ENCODE measurements at regions not wholly inside any gene's neighbourhood (a gene's known extent, or its start where the extent isn't known, plus 50 kb on each side); places are given as distances from the start of the nearest gene placed in this dataset.

- TF ChIP-seq CTCF (IDR thresholded peaks at IDR 0.05; ENCODE audit: insufficient read depth, low read depth, low read length), result no peak
- DNase-seq (ENCODE audit: low read depth), result no peak
- H3K4me3 ChIP-seq (ENCODE audit: low read depth, low read length), result no peak overlapping the region
These were observed 62.4 kb upstream of the MDFIC start for GRCh38 chr7:114859477-114859876.

GRCh38 chr7:114860206-114860605 is 61.7 kb upstream of the MDFIC start:
- no peak for DNase-seq (ENCODE audit: low read depth)
- TF ChIP-seq CTCF (IDR thresholded peaks at IDR 0.05; ENCODE audit: insufficient read depth, low read depth, low read length), result no peak
- H3K4me3 ChIP-seq (ENCODE audit: low read depth, low read length), result no peak overlapping the region

- no peak overlapping the region for H3K4me3 ChIP-seq (ENCODE audit: low read depth, low read length)
- no peak for DNase-seq (ENCODE audit: low read depth)
These were observed 59.5 kb upstream of the MDFIC start for GRCh38 chr7:114862406-114862805.

GRCh38 chr7:114864278-114864677 is 57.6 kb upstream of the MDFIC start:
- DNase-seq (ENCODE audit: low read depth), result peak; percentile 24
- H3K4me3 ChIP-seq (ENCODE audit: low read depth, low read length), result no peak overlapping the region
- no peak for TF ChIP-seq CTCF (IDR thresholded peaks at IDR 0.05; ENCODE audit: insufficient read depth, low read depth, low read length)

More at GRCh38 chr7:114862406-114862805, 59.5 kb upstream of the MDFIC start:
- TF ChIP-seq CTCF (IDR thresholded peaks at IDR 0.05; ENCODE audit: insufficient read depth, low read depth, low read length), result no peak

GRCh38 chr7:114865564-114865963 is 56.3 kb upstream of the MDFIC start:
- TF ChIP-seq CTCF (IDR thresholded peaks at IDR 0.05; ENCODE audit: insufficient read depth, low read depth, low read length), result peak; percentile 89
- peak; percentile 75 for DNase-seq (ENCODE audit: low read depth)
- H3K4me3 ChIP-seq (ENCODE audit: low read depth, low read length), result no peak overlapping the region
